Thyroid gland (tissue), 4 donors: ENCODE measurements at regions not wholly inside any gene's neighbourhood (a gene's known extent, or its start where the extent isn't known, plus 50 kb on each side); places are given as distances from the start of the nearest gene placed in this dataset.

Experiments used
- POLR2A ChIP-seq, 2 donors: fragments of 450-650 bp; IDR thresholded peaks; one replicate each; pipeline ENCODE4 v1.6.1; 2017; ENCODE audit warnings: antibody characterized with exemption in 2 of 2, mild to moderate bottlenecking in 2 of 2, moderate library complexity in 1 of 2
- TF ChIP-seq, protein P1 (sequence below), 6 experiments: fragments of 200-600 bp in 3 of 6; fragments of 450-650 bp in 3 of 6; sonication (generic) in 3 of 6; IDR thresholded peaks; one replicate each; pipeline ENCODE4 v1.5.1; 2016 to 2019; ENCODE audit warnings: antibody characterized with exemption in 6 of 6, mild to moderate bottlenecking in 2 of 6, inconsistent platforms in 1 of 6, moderate library complexity in 1 of 6

- TF ChIP-seq, protein P1, sequence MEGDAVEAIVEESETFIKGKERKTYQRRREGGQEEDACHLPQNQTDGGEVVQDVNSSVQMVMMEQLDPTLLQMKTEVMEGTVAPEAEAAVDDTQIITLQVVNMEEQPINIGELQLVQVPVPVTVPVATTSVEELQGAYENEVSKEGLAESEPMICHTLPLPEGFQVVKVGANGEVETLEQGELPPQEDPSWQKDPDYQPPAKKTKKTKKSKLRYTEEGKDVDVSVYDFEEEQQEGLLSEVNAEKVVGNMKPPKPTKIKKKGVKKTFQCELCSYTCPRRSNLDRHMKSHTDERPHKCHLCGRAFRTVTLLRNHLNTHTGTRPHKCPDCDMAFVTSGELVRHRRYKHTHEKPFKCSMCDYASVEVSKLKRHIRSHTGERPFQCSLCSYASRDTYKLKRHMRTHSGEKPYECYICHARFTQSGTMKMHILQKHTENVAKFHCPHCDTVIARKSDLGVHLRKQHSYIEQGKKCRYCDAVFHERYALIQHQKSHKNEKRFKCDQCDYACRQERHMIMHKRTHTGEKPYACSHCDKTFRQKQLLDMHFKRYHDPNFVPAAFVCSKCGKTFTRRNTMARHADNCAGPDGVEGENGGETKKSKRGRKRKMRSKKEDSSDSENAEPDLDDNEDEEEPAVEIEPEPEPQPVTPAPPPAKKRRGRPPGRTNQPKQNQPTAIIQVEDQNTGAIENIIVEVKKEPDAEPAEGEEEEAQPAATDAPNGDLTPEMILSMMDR (IDR thresholded peaks at IDR 0.05) = no peak
- TF ChIP-seq POLR2A (IDR thresholded peaks at IDR 0.05) = no peak
Measured at GRCh38 chr13:99041788-99042187, 63.9 kb upstream of the DOCK9 start.
